Loucy (cell line): ENCODE measurements at regions not wholly inside any gene's neighbourhood (a gene's known extent, or its start where the extent isn't known, plus 50 kb on each side); places are given as distances from the start of the nearest gene placed in this dataset.

Source experiments
- EZH2phosphoT487 ChIP-seq: fragments of 200-600 bp; IDR thresholded peaks from 2 replicates; pipeline ENCODE4 v1.6.1; 2018; ENCODE audit warnings: antibody characterized with exemption, mild to moderate bottlenecking, moderate library complexity, borderline replicate concordance
- TF ChIP-seq, protein P1 (sequence below): fragments of 200-600 bp; sonication (generic); conservative IDR thresholded peaks from 2 replicates; pipeline ENCODE4 v1.5.1; 2014; ENCODE audit warnings: mild to moderate bottlenecking, antibody characterized with exemption, low read length

GRCh38 chr5:9850456-9850855 lies 220.3 kb upstream of the TAS2R1 start:
- TF ChIP-seq, protein P1, sequence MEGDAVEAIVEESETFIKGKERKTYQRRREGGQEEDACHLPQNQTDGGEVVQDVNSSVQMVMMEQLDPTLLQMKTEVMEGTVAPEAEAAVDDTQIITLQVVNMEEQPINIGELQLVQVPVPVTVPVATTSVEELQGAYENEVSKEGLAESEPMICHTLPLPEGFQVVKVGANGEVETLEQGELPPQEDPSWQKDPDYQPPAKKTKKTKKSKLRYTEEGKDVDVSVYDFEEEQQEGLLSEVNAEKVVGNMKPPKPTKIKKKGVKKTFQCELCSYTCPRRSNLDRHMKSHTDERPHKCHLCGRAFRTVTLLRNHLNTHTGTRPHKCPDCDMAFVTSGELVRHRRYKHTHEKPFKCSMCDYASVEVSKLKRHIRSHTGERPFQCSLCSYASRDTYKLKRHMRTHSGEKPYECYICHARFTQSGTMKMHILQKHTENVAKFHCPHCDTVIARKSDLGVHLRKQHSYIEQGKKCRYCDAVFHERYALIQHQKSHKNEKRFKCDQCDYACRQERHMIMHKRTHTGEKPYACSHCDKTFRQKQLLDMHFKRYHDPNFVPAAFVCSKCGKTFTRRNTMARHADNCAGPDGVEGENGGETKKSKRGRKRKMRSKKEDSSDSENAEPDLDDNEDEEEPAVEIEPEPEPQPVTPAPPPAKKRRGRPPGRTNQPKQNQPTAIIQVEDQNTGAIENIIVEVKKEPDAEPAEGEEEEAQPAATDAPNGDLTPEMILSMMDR: no peak
- TF ChIP-seq EZH2phosphoT487: no peak
